OCI-LY7 (cell line): ENCODE measurements at regions not wholly inside any gene's neighbourhood (a gene's known extent, or its start where the extent isn't known, plus 50 kb on each side); places are given as distances from the start of the nearest gene placed in this dataset.

Experiments
- BruUV-seq: library from RNA; stranded (reverse); fragments of 400-500 nt; replicated peaks from 2 replicates; lab custom pipeline; 2021; lab: Mats Ljungman, UMichigan
- CTCF ChIA-PET: fragments of 300-600 bp; sonication (Branson Sonifier 250); formaldehyde crosslinking; loops from one replicate; lab custom pipeline; 2022; ENCODE audit warnings: antibody characterized with exemption; ENCODE audit not compliant: unreplicated experiment; lab: Charles Lee
- POLR2A ChIA-PET: fragments of 300-600 bp; sonication (Branson Sonifier 250); formaldehyde crosslinking; loops from one replicate; lab custom pipeline; 2022; ENCODE audit warnings: antibody characterized with exemption; lab: Charles Lee
- DNase-seq: peaks from one replicate; pipeline ENCODE4 v3.0.0-alpha.2; 2015; ENCODE audit warnings: low spot score
- H2AFZ ChIP-seq: fragments of 200-600 bp; sonication (generic), shearing (Covaris generic); 2 replicates; pipeline ENCODE4 v1.6.1; 2014; ENCODE audit warnings: mild to moderate bottlenecking, antibody characterized with exemption, low read length, moderate library complexity
- H3K27ac ChIP-seq: fragments of 200-600 bp; sonication (generic); 2 replicates; pipeline ENCODE4 v1.5.1; 2014; ENCODE audit warnings: mixed run types, low read depth, mild to moderate bottlenecking, moderate library complexity, low read length, inconsistent platforms; ENCODE audit not compliant: poor library complexity, severe bottlenecking
- H3K36me3 ChIP-seq: fragments of 200-600 bp; sonication (generic); 2 replicates; pipeline ENCODE4 v1.6.1; 2014; ENCODE audit warnings: mild to moderate bottlenecking, antibody characterized with exemption, low read length, moderate library complexity, mixed read lengths; ENCODE audit not compliant: insufficient read depth
- H3K4me1 ChIP-seq: fragments of 200-600 bp; sonication (generic); 2 replicates; pipeline ENCODE4 v1.5.1; 2014; ENCODE audit warnings: mild to moderate bottlenecking, low read length; ENCODE audit not compliant: insufficient read depth, poor library complexity, severe bottlenecking
- H3K4me2 ChIP-seq: fragments of 200-600 bp; sonication (generic); 2 replicates; pipeline ENCODE4 v1.6.1; 2014; ENCODE audit warnings: mild to moderate bottlenecking, low read length
- H3K4me3 ChIP-seq: fragments of 200-600 bp; sonication (generic); 2 replicates; pipeline ENCODE4 v1.5.1; 2014; ENCODE audit warnings: mild to moderate bottlenecking, low read depth, low read length; ENCODE audit not compliant: poor library complexity, severe bottlenecking
- H3K79me2 ChIP-seq: fragments of 200-600 bp; sonication (generic); 2 replicates; pipeline ENCODE4 v1.6.1; 2016; ENCODE audit warnings: low read depth, mild to moderate bottlenecking, low read length, moderate library complexity, mixed read lengths; ENCODE audit not compliant: insufficient read depth
- H3K9me2 ChIP-seq: fragments of 200-600 bp; sonication (generic); 2 replicates; pipeline ENCODE4 v1.6.1; 2016; ENCODE audit warnings: mild to moderate bottlenecking, low read length, mixed read lengths; ENCODE audit not compliant: insufficient read depth
- H3K9me3 ChIP-seq: fragments of 200-600 bp; sonication (generic); 2 replicates; pipeline ENCODE4 v1.6.1; 2014; ENCODE audit warnings: mild to moderate bottlenecking, mixed run types, low read length, mixed read lengths
- H4K20me1 ChIP-seq: fragments of 200-600 bp; sonication (generic); 2 replicates; pipeline ENCODE4 v1.6.1; 2014; ENCODE audit warnings: mild to moderate bottlenecking, antibody characterized with exemption, low read length, moderate library complexity, mixed read lengths; ENCODE audit not compliant: insufficient read depth
- CTCF ChIP-seq: fragments of 200-600 bp; sonication (generic); conservative IDR thresholded peaks from 2 replicates; pipeline ENCODE4 v1.5.1; 2014; ENCODE audit warnings: mild to moderate bottlenecking, antibody characterized with exemption, low read length, moderate library complexity, mixed read lengths
- EZH2phosphoT487 ChIP-seq: fragments of 200-600 bp; sonication (generic); IDR thresholded peaks from 2 replicates; pipeline ENCODE4 v1.6.1; 2018; ENCODE audit warnings: low read depth, borderline replicate concordance, mild to moderate bottlenecking, mixed run types, antibody characterized with exemption, low read length, moderate library complexity, mixed read lengths
- intact Hi-C: fragments of 100-400 bp; cut with micrococcal nuclease; formaldehyde crosslinking; loops from one replicate; pipeline ENCODE4 v1.10.0; 2022; ENCODE audit not compliant: unreplicated experiment

GRCh38 chr7:10568891-10569290, 404.8 kb upstream of the PHF14 start:
- DNase-seq = no peak
- Histone ChIP-seq H3K4me3 (no peak overlapping the region), H3K79me2 (no peaks in the 10 kb centered on the region), H3K4me1 (no peaks in the 10 kb centered on the region), H2AFZ (no peak overlapping the region), H3K4me2 (no peak overlapping the region), H3K9me2 (no peaks in the 10 kb centered on the region), H4K20me1 (no peaks in the 10 kb centered on the region), H3K9me3 (no peaks in the 10 kb centered on the region), H3K36me3 (no peaks in the 10 kb centered on the region), H3K27ac (no peak overlapping the region)
- BruUV-seq = no TSS peak
- POLR2A ChIA-PET = no interaction called here
- TF ChIP-seq EZH2phosphoT487 (no peak), CTCF (no peak)
- intact Hi-C loops = no loop called here
- CTCF ChIA-PET = no interaction called here

GRCh38 chr7:10571759-10572158, 401.9 kb upstream of the PHF14 start:
- intact Hi-C loops = no loop called here
- H2AFZ ChIP-seq = no peak overlapping the region
- no peak overlapping the region for H3K4me2 ChIP-seq
- no peaks in the 10 kb centered on the region for H3K79me2 ChIP-seq
- H3K9me3 ChIP-seq = no peaks in the 10 kb centered on the region
- H3K9me2 ChIP-seq = no peaks in the 10 kb centered on the region
- no peak for TF ChIP-seq EZH2phosphoT487
- no peak for TF ChIP-seq CTCF
- DNase-seq = no peak
- H3K36me3 ChIP-seq = no peaks in the 10 kb centered on the region
- POLR2A ChIA-PET = interaction anchor here (0.6 kb wide), 1 partner anchor 21 kb away, joined by 4 read pairs; no protein-coding TSS in a partner anchor
- CTCF ChIA-PET = no interaction called here
- no peak overlapping the region for H3K4me3 ChIP-seq
- H4K20me1 ChIP-seq = no peaks in the 10 kb centered on the region
- no peak overlapping the region for H3K27ac ChIP-seq
- H3K4me1 ChIP-seq = no peaks in the 10 kb centered on the region
- no TSS peak for BruUV-seq

- no peaks in the 10 kb centered on the region for H3K9me3 ChIP-seq
- H3K4me2 ChIP-seq = no peak overlapping the region
- H3K36me3 ChIP-seq = no peaks in the 10 kb centered on the region
- H3K4me3 ChIP-seq = no peak overlapping the region
- BruUV-seq = no TSS peak
- intact Hi-C loops = no loop called here
- H3K4me1 ChIP-seq = no peaks in the 10 kb centered on the region
- H3K9me2 ChIP-seq = no peaks in the 10 kb centered on the region
- H4K20me1 ChIP-seq = no peaks in the 10 kb centered on the region
- ChIA-PET POLR2A (interaction anchor here (1.2 kb wide), 1 partner anchor 15 kb away, joined by 6 read pairs; no protein-coding TSS in a partner anchor), CTCF (no interaction called here)
- no peak overlapping the region for H3K27ac ChIP-seq
- no peaks in the 10 kb centered on the region for H3K79me2 ChIP-seq
- DNase-seq = no peak
- no peak overlapping the region for H2AFZ ChIP-seq
- TF ChIP-seq EZH2phosphoT487 (no peak), CTCF (no peak)
Measured at GRCh38 chr7:10577866-10578374, 395.8 kb upstream of the PHF14 start.
